Body of pancreas (tissue), 4 donors: ENCODE measurements at regions not wholly inside any gene's neighbourhood (a gene's known extent, or its start where the extent isn't known, plus 50 kb on each side); places are given as distances from the start of the nearest gene placed in this dataset.

Experiments
- ATAC-seq: fragments of 150-250 bp; one replicate; pipeline ENCODE4 v1.9.1; 2016
- DNase-seq, 4 donors: peaks; one replicate each; pipeline ENCODE4 v3.0.0-alpha.2; 2019
- H3K27ac ChIP-seq, 4 donors: fragments of 200-600 bp; sonication (generic); 1 replicate in 3 of 4; 2 replicates in 1 of 4; pipeline versions ENCODE4 v1.5.1 to v1.6.1; 2016 to 2019; ENCODE audit warnings: mild to moderate bottlenecking in 1 of 4, mixed read lengths in 1 of 4, moderate library complexity in 1 of 4
- H3K27me3 ChIP-seq, 2 donors: fragments of 200-600 bp; sonication (generic); one replicate each; pipeline ENCODE4 v1.6.0; 2016; ENCODE audit warnings: mild to moderate bottlenecking in 1 of 2
- H3K36me3 ChIP-seq, 2 donors: fragments of 200-600 bp; sonication (generic); replicated peaks in 1 of 2; 2 replicates each; pipeline ENCODE4 v1.5.1; 2016; ENCODE audit warnings: low read depth in 2 of 2; ENCODE audit not compliant: insufficient read depth in 1 of 2
- H3K4me1 ChIP-seq: fragments of 200-600 bp; sonication (generic); one replicate; pipeline ENCODE4 v1.6.0; 2016
- H3K4me3 ChIP-seq, 2 donors: fragments of 200-600 bp; sonication (generic); 1 replicate in 1 of 2; 2 replicates in 1 of 2; pipeline ENCODE4 v1.5.1; 2016 to 2019
- H3K9me3 ChIP-seq, 3 donors: fragments of 200-600 bp; sonication (generic); 1 replicate in 2 of 3; 2 replicates in 1 of 3; pipeline ENCODE4 v1.5.1; 2016
- POLR2A ChIP-seq, 3 donors: fragments of 450-650 bp; IDR thresholded peaks; one replicate each; pipeline ENCODE4 v1.6.1; 2016; ENCODE audit warnings: antibody characterized with exemption in 3 of 3, mild to moderate bottlenecking in 2 of 3
- WGBS, 2 donors: methylation state at CpG; one replicate each; pipeline ENCODE4 v1.1.5; 2017; 5-methylcytosine and 5-hydroxymethylcytosine counted together
- intact Hi-C: fragments of 100-400 bp; cut with DNase I; formaldehyde crosslinking; loops from one replicate; pipeline ENCODE4 v1.15.1; 2023
- TF ChIP-seq, protein P1 (sequence below), 7 experiments: fragments of 450-650 bp in 4 of 7; fragments of 200-600 bp in 3 of 7; sonication (generic) in 3 of 7; IDR thresholded peaks; one replicate each; pipeline ENCODE4 v1.5.1; 2016 to 2019; ENCODE audit warnings: antibody characterized with exemption in 7 of 7

GRCh38 chr15:38631119-38632075, 66.8 kb upstream of the RASGRP1 start:
- intact Hi-C loops, result no loop called here
- H3K4me3 ChIP-seq, result no peak overlapping the region
- no peaks in the 10 kb centered on the region for H3K9me3 ChIP-seq
- 63 to 76% methylated on average over 5 of the region's 5 CpGs for WGBS, 2 donors
- no peaks in the 10 kb centered on the region for H3K4me1 ChIP-seq
- DNase-seq (no peak), ATAC-seq (no peak)
- TF ChIP-seq, protein P1, sequence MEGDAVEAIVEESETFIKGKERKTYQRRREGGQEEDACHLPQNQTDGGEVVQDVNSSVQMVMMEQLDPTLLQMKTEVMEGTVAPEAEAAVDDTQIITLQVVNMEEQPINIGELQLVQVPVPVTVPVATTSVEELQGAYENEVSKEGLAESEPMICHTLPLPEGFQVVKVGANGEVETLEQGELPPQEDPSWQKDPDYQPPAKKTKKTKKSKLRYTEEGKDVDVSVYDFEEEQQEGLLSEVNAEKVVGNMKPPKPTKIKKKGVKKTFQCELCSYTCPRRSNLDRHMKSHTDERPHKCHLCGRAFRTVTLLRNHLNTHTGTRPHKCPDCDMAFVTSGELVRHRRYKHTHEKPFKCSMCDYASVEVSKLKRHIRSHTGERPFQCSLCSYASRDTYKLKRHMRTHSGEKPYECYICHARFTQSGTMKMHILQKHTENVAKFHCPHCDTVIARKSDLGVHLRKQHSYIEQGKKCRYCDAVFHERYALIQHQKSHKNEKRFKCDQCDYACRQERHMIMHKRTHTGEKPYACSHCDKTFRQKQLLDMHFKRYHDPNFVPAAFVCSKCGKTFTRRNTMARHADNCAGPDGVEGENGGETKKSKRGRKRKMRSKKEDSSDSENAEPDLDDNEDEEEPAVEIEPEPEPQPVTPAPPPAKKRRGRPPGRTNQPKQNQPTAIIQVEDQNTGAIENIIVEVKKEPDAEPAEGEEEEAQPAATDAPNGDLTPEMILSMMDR (IDR thresholded peaks at IDR 0.05), result no peak
- no peak for TF ChIP-seq POLR2A (IDR thresholded peaks at IDR 0.05)
- no peak overlapping the region for H3K27ac ChIP-seq
- no peaks in the 10 kb centered on the region for H3K27me3 ChIP-seq
- no peaks in the 10 kb centered on the region for H3K36me3 ChIP-seq

DNA sequence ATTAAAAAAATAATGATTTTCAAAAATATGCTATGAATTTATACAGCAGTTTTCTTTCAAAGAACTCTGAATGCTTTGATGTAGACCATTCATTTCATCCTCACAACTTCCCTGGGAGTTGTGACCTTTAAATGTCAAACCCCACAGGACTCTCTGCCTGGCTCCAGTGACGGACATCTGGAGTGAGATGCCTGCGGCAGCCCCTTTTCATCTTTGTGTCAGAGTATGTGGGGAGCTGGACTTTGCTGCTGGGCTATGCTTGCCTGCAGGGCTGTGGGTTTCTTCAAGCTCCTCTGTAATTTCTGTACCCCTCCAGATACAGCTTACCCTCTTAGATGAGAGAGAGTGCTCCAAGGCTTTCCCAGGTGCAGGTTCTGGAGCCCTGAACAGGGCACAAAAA, 70.6 kb upstream of the RASGRP1 start:
- ATAC-seq, result no peak

DNA sequence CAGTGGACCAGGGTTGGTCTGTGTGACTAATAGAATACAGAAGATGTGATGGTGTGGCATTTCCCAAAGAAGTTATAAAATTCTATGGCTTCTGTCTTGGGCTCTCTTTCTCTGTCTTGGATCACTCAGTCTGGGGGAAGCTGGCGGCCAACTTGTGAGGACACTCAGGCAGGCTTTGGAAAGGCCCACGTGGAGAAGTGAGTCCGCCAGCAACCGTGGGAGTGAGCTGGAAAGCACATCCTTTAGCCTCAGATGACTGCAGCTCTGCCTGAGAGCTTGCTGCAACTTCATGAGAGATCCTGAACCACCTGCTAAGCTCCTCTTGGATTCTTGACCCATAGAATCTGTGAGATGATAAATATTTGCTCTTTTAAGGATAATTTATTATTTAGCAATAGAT, 72.0 kb upstream of the RASGRP1 start:
- intact Hi-C loops, result no loop called here
- H3K27ac ChIP-seq, result no peak overlapping the region
- no peak for DNase-seq
- 60 to 63% methylated on average over 4 of the region's 4 CpGs for WGBS, 2 donors
- no peak for ATAC-seq
- H3K9me3 ChIP-seq, result no peaks in the 10 kb centered on the region
- H3K36me3 ChIP-seq, result no peaks in the 10 kb centered on the region
- H3K27me3 ChIP-seq, result no peaks in the 10 kb centered on the region
- TF ChIP-seq, protein P1 (IDR thresholded peaks at IDR 0.05), result no peak
- TF ChIP-seq POLR2A (IDR thresholded peaks at IDR 0.05), result no peak
- no peak overlapping the region for H3K4me3 ChIP-seq
- H3K4me1 ChIP-seq, result no peaks in the 10 kb centered on the region

More for the DNA sequence above, 70.6 kb upstream of the RASGRP1 start:
- Histone ChIP-seq H3K27ac (no peak overlapping the region), H3K27me3 (no peaks in the 10 kb centered on the region), H3K4me1 (no peaks in the 10 kb centered on the region), H3K4me3 (no peak overlapping the region), H3K36me3 (no peaks in the 10 kb centered on the region), H3K9me3 (no peaks in the 10 kb centered on the region)
- intact Hi-C loops, result no loop called here
- 43 to 52% methylated on average over 2 of the region's 2 CpGs for WGBS, 2 donors
- TF ChIP-seq, protein P1 (IDR thresholded peaks at IDR 0.05), result no peak
- TF ChIP-seq POLR2A (IDR thresholded peaks at IDR 0.05), result no peak
- no peak for DNase-seq

DNA sequence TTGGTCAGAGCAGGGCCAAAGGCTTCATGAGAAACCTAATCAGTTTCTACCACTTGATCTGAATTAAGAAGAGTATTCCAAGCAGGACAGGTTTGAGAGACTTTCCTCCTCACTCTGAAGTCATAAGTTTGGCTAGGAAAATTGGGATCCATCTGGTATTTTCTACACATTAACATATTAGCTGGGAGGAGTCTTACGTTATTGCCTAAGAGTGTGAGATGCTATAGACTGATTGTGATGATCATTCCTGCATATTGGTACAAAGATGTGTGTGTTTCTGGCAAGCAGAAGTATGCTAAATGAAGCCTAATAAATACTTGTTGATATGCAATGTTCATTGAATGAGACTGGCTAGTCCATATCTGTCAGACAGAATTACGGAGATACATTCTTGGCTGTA, 73.5 kb upstream of the RASGRP1 start:
- ATAC-seq (no peak), DNase-seq (no peak)
- Histone ChIP-seq H3K36me3 (no peaks in the 10 kb centered on the region), H3K27ac (no peak overlapping the region), H3K4me1 (no peaks in the 10 kb centered on the region), H3K4me3 (no peak overlapping the region), H3K9me3 (no peaks in the 10 kb centered on the region), H3K27me3 (no peaks in the 10 kb centered on the region)
- TF ChIP-seq, protein P1 (IDR thresholded peaks at IDR 0.05), result no peak
- no peak for TF ChIP-seq POLR2A (IDR thresholded peaks at IDR 0.05)
- intact Hi-C loops, result no loop called here
- WGBS, 2 donors, result 63 to 87% methylated on average over 2 of the region's 2 CpGs

DNA sequence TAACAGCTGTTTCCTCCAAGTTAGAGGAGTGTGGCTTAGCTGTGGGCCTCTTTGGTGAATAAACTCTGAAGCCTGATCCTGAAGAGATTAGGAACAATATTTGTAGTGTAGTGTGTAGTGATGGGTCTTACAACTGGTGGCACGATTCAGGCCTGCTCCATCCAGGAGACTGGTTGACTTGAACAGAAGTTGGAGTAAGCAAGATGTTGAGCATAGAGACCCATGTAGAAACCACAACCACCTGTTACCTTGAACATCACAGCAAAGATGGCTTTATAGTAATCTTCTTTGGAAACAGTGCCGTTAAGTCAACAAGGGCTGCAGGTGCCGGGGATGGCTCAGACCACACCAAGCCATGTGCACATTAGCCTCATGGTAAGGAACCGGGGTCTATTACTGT, 74.2 kb upstream of the RASGRP1 start:
- WGBS, 2 donors, result 75 to 86% methylated on average over 4 of the region's 4 CpGs
- no peak overlapping the region for H3K27ac ChIP-seq
- no peaks in the 10 kb centered on the region for H3K36me3 ChIP-seq
- ATAC-seq, result no peak
- H3K27me3 ChIP-seq, result no peaks in the 10 kb centered on the region
- no peak for DNase-seq
- intact Hi-C loops, result no loop called here
- no peak overlapping the region for H3K4me3 ChIP-seq
- H3K4me1 ChIP-seq, result no peaks in the 10 kb centered on the region
- TF ChIP-seq, protein P1 (IDR thresholded peaks at IDR 0.05), result no peak
- TF ChIP-seq POLR2A (IDR thresholded peaks at IDR 0.05), result no peak
- no peaks in the 10 kb centered on the region for H3K9me3 ChIP-seq
